K562 (cell line): ENCODE measurements at regions not wholly inside any gene's neighbourhood (a gene's known extent, or its start where the extent isn't known, plus 50 kb on each side); places are given as distances from the start of the nearest gene placed in this dataset.

ENCODE experiments used
- ATAC-seq: fragments of 200-7000 bp; cut with Tn5 transposase; 3 replicates; pipeline ENCODE4 v1.9.1; 2020; ENCODE audit warnings: moderate library complexity
- BruUV-seq: library from RNA; stranded (reverse); fragments of 400-500 nt; replicated peaks from 2 replicates; lab custom pipeline; 2021; lab: Mats Ljungman, UMichigan
- CTCF ChIA-PET: fragments of 300-600 bp; formaldehyde crosslinking; extraction: SDS; loops from one replicate; lab custom pipeline; 2021; ENCODE audit warnings: low intra/inter-chr PET ratio; lab: Yijun Ruan, JAX
- POLR2A ChIA-PET: fragments of 300-600, 350-650 bp; sonication (Branson Sonifier 250); formaldehyde crosslinking; extraction: SDS; loops from one replicate; lab custom pipeline; 2021; ENCODE audit warnings: antibody characterized with exemption, inconsistent platforms; lab: Yijun Ruan, JAX
- DNase-seq, 4 experiments: peaks; one replicate each; pipeline versions ENCODE4 v3.0.0 to v3.0.0-alpha.2; 2011 to 2018; ENCODE audit warnings: low spot score in 3 of 4, mixed read lengths in 3 of 4; ENCODE audit errors: extremely low read depth in 1 of 4
- FAIRE-seq: peaks from 2 replicates; lab custom pipeline; 2011; peaks lifted over from hg19 to GRCh38; lab: Jason Lieb, UNC
- H2AFZ ChIP-seq: 2 replicates; pipeline ENCODE4 v1.6.0; 2011; ENCODE audit warnings: low read depth, low read length, control low read depth, inconsistent platforms
- H3K27ac ChIP-seq: fragments of 200-600 bp; 3 replicates; pipeline ENCODE4 v1.8.0; 2011; ENCODE audit warnings: low read depth, mild to moderate bottlenecking, control low read depth, inconsistent platforms, low read length, moderate library complexity, mixed read lengths; ENCODE audit errors: extremely low read depth
- H3K27me3 ChIP-seq, 2 experiments: fragments of 300-600 bp in 1 of 2; 2 replicates in 1 of 2; 3 replicates in 1 of 2; pipeline versions ENCODE4 v1.6.0 to v1.8.0; 2011; ENCODE audit warnings: inconsistent platforms in 2 of 2, low read length in 2 of 2, mild to moderate bottlenecking in 1 of 2, mixed read lengths in 1 of 2, moderate library complexity in 1 of 2; ENCODE audit not compliant: control insufficient read depth in 2 of 2, insufficient read depth in 2 of 2
- H3K36me3 ChIP-seq: fragments of 300-600 bp; 3 replicates; pipeline ENCODE4 v1.8.0; 2011; ENCODE audit warnings: mild to moderate bottlenecking, low read length, inconsistent platforms; ENCODE audit not compliant: control insufficient read depth, insufficient read depth
- H3K4me1 ChIP-seq, 2 experiments: fragments of 200-600 bp in 1 of 2; replicated peaks in 1 of 2; 2 replicates in 1 of 2; 3 replicates in 1 of 2; pipeline versions ENCODE4 v1.5.1 to v1.8.0; 2011; ENCODE audit warnings: inconsistent platforms in 2 of 2, low read length in 2 of 2, mild to moderate bottlenecking in 1 of 2, mixed read lengths in 1 of 2, moderate library complexity in 1 of 2; ENCODE audit not compliant: control insufficient read depth in 2 of 2, insufficient read depth in 2 of 2
- H3K4me2 ChIP-seq: 2 replicates; pipeline ENCODE4 v1.6.1; 2011; ENCODE audit warnings: low read length, control low read depth, inconsistent platforms, mixed read lengths; ENCODE audit not compliant: insufficient read depth
- H3K4me3 ChIP-seq: fragments of 200-600 bp; sonication (generic), shearing (Covaris generic); 2 replicates; pipeline ENCODE4 v1.5.1; 2016; ENCODE audit warnings: control low read depth, inconsistent platforms
- H3K79me2 ChIP-seq: fragments of 200-600 bp; 3 replicates; pipeline ENCODE4 v1.8.0; 2011; ENCODE audit warnings: low read length, inconsistent platforms; ENCODE audit not compliant: control insufficient read depth, insufficient read depth
- H3K9ac ChIP-seq, 2 experiments: 2 replicates each; pipeline versions ENCODE4 v1.6.0 to v1.6.1; 2011; ENCODE audit warnings: low read depth in 2 of 2, low read length in 2 of 2, control low read depth in 1 of 2, inconsistent platforms in 1 of 2, mild to moderate bottlenecking in 1 of 2, mixed read lengths in 1 of 2; ENCODE audit not compliant: insufficient read depth in 1 of 2
- H3K9me1 ChIP-seq: one replicate; pipeline ENCODE4 v1.6.0; 2011; ENCODE audit warnings: inconsistent platforms, mild to moderate bottlenecking, low read length, moderate library complexity; ENCODE audit not compliant: control insufficient read depth, insufficient read depth
- H3K9me3 ChIP-seq: replicated peaks from 2 replicates; pipeline ENCODE4 v1.5.1; 2011; ENCODE audit warnings: low read depth, low read length, inconsistent platforms; ENCODE audit not compliant: control insufficient read depth, insufficient read depth
- H4K20me1 ChIP-seq: replicated peaks from 2 replicates; pipeline ENCODE4 v1.6.1; 2011; ENCODE audit warnings: low read length, inconsistent platforms, mixed read lengths; ENCODE audit not compliant: control insufficient read depth, insufficient read depth
- DIDO1 ChIP-seq: fragments of 450-650 bp; IDR thresholded peaks from 2 replicates; pipeline ENCODE4 v1.6.1; 2016; ENCODE audit warnings: low read depth, missing biosample characterization, missing genetic modification characterization
- ELF2 ChIP-seq: fragments of 250-450 bp; sonication (Bioruptor Pico); IDR thresholded peaks from 2 replicates; pipeline ENCODE4 v1.5.0; 2021; ENCODE audit warnings: mild to moderate bottlenecking
- GATA2 ChIP-seq: sonication (generic); formaldehyde crosslinking; IDR thresholded peaks from 2 replicates; pipeline ENCODE4 v1.4.0; 2020; ENCODE audit warnings: mild to moderate bottlenecking, missing genetic modification reagents
- STAT5B ChIP-seq: fragments of 250-450 bp; sonication (Bioruptor Pico); IDR thresholded peaks from 2 replicates; pipeline ENCODE4 v1.8.0; 2021; ENCODE audit warnings: mild to moderate bottlenecking, inconsistent platforms
- U2AF2 ChIP-seq: fragments of 200-400 bp; formaldehyde crosslinking; optimal IDR thresholded peaks from 2 replicates; pipeline ENCODE3; 2017; ENCODE audit warnings: low read depth, mild to moderate bottlenecking, low read length
- ZNF507 ChIP-seq: conservative IDR thresholded peaks from 2 replicates; pipeline ENCODE4 v1.6.1; 2017; ENCODE audit warnings: missing genetic modification characterization, missing compliant biosample characterization
- WGBS: fragments of 100-300 bp; shearing (Covaris generic); methylation state at CpG from one replicate; pipeline ENCODE4 v1.1.6; 2016; ENCODE audit warnings: low coverage, mixed read lengths; ENCODE audit not compliant: insufficient coverage; ENCODE audit errors: missing lambda C conversion rate; 5-methylcytosine and 5-hydroxymethylcytosine counted together
- in situ Hi-C: fragments of 300-500 bp; cut with MboI; formaldehyde crosslinking; loops from 4 replicates; pipeline ENCODE4 v1.15.0; 2018; ENCODE audit warnings: inconsistent platforms, mixed read lengths
- intact Hi-C: fragments of 100-400 bp; cut with micrococcal nuclease; formaldehyde crosslinking; loops from 2 replicates; pipeline ENCODE4 v1.14.2; 2022
- TF ChIP-seq, protein P1 (sequence below): fragments of 450-650 bp; formaldehyde crosslinking; IDR thresholded peaks from 2 replicates; pipeline ENCODE4 v1.4.0; 2022; ENCODE audit warnings: missing genetic modification characterization

DNA sequence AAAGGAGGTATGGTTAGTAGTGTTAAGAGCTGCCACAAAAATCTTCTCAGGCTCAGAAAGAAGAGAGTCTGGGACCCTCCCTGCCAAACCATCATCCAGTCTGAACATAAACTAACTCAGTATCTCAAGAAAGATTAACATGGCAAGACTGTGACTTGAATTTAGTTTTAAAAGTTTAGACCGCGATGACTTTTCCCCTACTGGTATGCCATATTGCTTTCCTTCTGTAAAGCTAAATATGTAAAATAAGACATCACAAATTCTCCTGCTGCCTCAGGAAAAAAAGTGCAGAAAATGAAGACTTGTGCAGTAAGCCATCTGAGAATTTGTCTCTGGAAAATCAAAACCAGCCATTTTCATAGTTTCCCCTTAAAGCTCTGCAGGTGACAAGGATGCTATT is 85.2 kb upstream of the STARD4 start:
- Histone ChIP-seq H3K4me1 (no peaks in the 10 kb centered on the region), H3K4me2 (no peak overlapping the region), H3K27ac (no peak overlapping the region), H3K9me3 (no peaks in the 10 kb centered on the region), H3K79me2 (no peaks in the 10 kb centered on the region), H3K4me3 (no peak overlapping the region), H4K20me1 (no peaks in the 10 kb centered on the region), H3K27me3 (no peaks in the 10 kb centered on the region), H3K9me1 (no peaks in the 10 kb centered on the region), H3K36me3 (no peaks in the 10 kb centered on the region), H3K9ac (no peak overlapping the region), H2AFZ (no peak overlapping the region)
- intact Hi-C loops, result no loop called here
- no peak for DNase-seq
- BruUV-seq, result no TSS peak
- ATAC-seq, result no peak
- ChIA-PET POLR2A (no interaction called here), CTCF (no interaction called here)
- TF ChIP-seq STAT5B (CRISPR knock-in tag) (no peak), U2AF2 (no peak), DIDO1 (tag) (no peak), ELF2 (CRISPR knock-in tag) (no peak), ZNF507 (tag) (no peak), GATA2 (no peak)
- TF ChIP-seq, protein P1, sequence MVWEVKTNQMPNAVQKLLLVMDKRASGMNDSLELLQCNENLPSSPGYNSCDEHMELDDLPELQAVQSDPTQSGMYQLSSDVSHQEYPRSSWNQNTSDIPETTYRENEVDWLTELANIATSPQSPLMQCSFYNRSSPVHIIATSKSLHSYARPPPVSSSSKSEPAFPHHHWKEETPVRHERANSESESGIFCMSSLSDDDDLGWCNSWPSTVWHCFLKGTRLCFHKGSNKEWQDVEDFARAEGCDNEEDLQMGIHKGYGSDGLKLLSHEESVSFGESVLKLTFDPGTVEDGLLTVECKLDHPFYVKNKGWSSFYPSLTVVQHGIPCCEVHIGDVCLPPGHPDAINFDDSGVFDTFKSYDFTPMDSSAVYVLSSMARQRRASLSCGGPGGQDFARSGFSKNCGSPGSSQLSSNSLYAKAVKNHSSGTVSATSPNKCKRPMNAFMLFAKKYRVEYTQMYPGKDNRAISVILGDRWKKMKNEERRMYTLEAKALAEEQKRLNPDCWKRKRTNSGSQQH (CRISPR knock-in tag), result no peak
- no peak for FAIRE-seq
- in situ Hi-C loops, result no loop called here
- 0% methylated on average over 2 of the region's 2 CpGs for WGBS
